ENCODE measurements at regions not wholly inside any gene's neighbourhood (a gene's known extent, or its start where the extent isn't known, plus 50 kb on each side); places are given as distances from the start of the nearest gene placed in this dataset.

DNA sequence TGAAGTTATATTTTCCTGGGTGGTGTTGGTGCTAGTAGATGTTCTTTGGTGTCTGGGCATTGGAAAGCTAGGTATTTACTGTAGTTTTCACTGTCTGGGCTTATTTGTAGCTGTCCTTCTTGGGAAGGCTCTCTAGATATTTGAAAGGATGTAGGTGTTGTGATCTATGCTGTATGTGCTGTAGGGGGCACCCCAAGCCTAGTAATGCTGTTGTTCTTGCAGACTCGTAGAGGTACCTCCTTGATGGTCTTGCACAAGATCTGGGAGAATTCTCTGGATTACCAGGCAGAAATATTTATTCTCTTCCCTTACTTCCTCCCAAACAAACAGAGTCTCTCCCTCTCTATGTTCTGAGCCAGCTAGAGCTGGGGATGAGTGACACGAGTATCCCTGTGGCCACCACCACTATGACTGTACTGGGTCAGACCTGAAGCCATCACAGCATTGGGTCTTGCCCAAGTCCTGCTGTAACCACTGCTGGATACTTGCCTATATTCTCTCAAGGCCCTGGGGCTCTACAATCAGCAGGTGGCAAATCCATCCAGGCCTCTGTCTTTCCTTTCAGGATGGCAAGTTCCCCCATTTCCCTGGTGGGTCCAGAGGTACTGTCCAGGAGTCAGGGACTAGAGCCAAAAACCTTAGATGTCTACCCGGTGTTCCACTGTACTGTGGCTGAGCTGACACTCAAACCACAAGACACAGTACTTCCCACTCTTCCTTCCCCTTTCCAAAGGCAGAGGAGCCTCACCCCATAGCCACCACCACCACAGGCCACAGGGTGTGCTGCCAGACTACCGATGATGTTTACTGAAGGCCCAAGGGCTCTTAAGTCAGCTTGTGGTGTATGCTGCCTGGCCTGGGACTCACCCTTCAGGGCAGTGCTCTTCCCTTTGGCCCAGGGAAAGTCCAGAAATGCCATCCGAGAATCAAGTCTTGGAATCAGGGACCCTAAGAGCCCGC is 195.2 kb upstream of the DPPA4 start:
- TF ChIP-seq ZFX (IDR thresholded peaks at IDR 0.05): no peak
- TF ChIP-seq, protein P1, sequence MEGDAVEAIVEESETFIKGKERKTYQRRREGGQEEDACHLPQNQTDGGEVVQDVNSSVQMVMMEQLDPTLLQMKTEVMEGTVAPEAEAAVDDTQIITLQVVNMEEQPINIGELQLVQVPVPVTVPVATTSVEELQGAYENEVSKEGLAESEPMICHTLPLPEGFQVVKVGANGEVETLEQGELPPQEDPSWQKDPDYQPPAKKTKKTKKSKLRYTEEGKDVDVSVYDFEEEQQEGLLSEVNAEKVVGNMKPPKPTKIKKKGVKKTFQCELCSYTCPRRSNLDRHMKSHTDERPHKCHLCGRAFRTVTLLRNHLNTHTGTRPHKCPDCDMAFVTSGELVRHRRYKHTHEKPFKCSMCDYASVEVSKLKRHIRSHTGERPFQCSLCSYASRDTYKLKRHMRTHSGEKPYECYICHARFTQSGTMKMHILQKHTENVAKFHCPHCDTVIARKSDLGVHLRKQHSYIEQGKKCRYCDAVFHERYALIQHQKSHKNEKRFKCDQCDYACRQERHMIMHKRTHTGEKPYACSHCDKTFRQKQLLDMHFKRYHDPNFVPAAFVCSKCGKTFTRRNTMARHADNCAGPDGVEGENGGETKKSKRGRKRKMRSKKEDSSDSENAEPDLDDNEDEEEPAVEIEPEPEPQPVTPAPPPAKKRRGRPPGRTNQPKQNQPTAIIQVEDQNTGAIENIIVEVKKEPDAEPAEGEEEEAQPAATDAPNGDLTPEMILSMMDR (conservative IDR thresholded peaks at IDR 0.05): peak; percentile 28
